ENCODE measurements at regions not wholly inside any gene's neighbourhood (a gene's known extent, or its start where the extent isn't known, plus 50 kb on each side); places are given as distances from the start of the nearest gene placed in this dataset.

DNA sequence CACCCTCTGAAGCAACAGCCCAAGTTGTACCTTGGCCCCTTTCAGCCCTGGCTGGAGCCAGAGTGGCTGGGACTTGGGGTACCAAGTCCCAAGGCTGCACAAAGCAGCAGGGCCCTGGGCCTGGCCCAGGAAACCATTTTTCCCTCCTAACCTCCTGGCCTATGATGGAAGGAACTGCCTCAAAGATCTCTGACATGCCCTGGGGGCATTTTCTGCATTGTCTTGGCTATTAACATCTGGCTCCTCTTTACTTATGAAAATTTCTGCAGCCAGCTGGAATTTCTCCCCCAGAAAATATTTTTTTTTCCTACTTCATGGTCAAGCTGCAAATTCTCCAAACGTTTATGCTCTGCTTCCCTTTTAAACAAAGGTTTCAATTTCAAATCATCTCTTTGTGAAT lies 269.4 kb upstream of the CDYL start:
- TF ChIP-seq CTCF (conservative IDR thresholded peaks at IDR 0.05; ENCODE audit: low read length) = no peak
- TF ChIP-seq EZH2phosphoT487 (IDR thresholded peaks at IDR 0.05; ENCODE audit: borderline replicate concordance, low read depth, low read length) = no peak
